Activated naive CD8-positive, alpha-beta T cell treated with anti-CD3 and anti-CD28 coated beads for 36 hours (primary cell): ENCODE measurements at regions not wholly inside any gene's neighbourhood (a gene's known extent, or its start where the extent isn't known, plus 50 kb on each side); places are given as distances from the start of the nearest gene placed in this dataset.
"Not testable (repeated sequence)": the region's sequence is repeated elsewhere in the genome, so short reads cannot be mapped to it uniquely, and the experiment has no call there.

Source experiments
- DNase-seq: peaks from one replicate; pipeline ENCODE4 v3.0.0; 2021
- H3K27ac Mint-ChIP-seq: one replicate; pipeline ENCODE4 v1.8.0; 2022; ENCODE audit warnings: mild to moderate bottlenecking, moderate library complexity, mixed read lengths
- H3K27me3 Mint-ChIP-seq: one replicate; pipeline ENCODE4 v1.8.0; 2022; ENCODE audit warnings: mild to moderate bottlenecking, mixed read lengths
- H3K36me3 Mint-ChIP-seq: one replicate; pipeline ENCODE4 v1.8.0; 2021; ENCODE audit warnings: mild to moderate bottlenecking, mixed read lengths
- H3K4me1 Mint-ChIP-seq: one replicate; pipeline ENCODE4 v1.8.0; 2021; ENCODE audit warnings: mixed read lengths
- H3K4me3 Mint-ChIP-seq: one replicate; pipeline ENCODE4 v1.8.0; 2022; ENCODE audit warnings: mild to moderate bottlenecking, moderate library complexity, mixed read lengths
- H3K9me3 Mint-ChIP-seq: one replicate; pipeline ENCODE4 v1.8.0; 2022; ENCODE audit warnings: mixed read lengths

GRCh38 chr6:92114091-92114675 lies 1305.2 kb downstream of the EPHA7 start:
- Mint-ChIP-seq H3K27me3 (no peaks in the 10 kb centered on the region), H3K9me3 (peaks cover 2% of the 10 kb centered on the region), H3K4me3 (no peak overlapping the region), H3K36me3 (no peaks in the 10 kb centered on the region), H3K4me1 (no peaks in the 10 kb centered on the region), H3K27ac (no peak overlapping the region)
- no peak for DNase-seq

- Mint-ChIP-seq H3K27me3 (no peaks in the 10 kb centered on the region), H3K4me1 (no peaks in the 10 kb centered on the region)
These were observed 1308.0 kb downstream of the EPHA7 start for GRCh38 chr6:92111386-92111785.

GRCh38 chr6:92110403-92110802 lies 1309.0 kb downstream of the EPHA7 start:
- Mint-ChIP-seq H3K27me3 (no peaks in the 10 kb centered on the region), H3K36me3 (no peaks in the 10 kb centered on the region), H3K4me3 (no peak overlapping the region), H3K27ac (no peak overlapping the region), H3K4me1 (no peaks in the 10 kb centered on the region), H3K9me3 (peaks cover 4% of the 10 kb centered on the region)
- DNase-seq = no peak

More at GRCh38 chr6:92111386-92111785, 1308.0 kb downstream of the EPHA7 start:
- DNase-seq = no peak
- peaks cover 4% of the 10 kb centered on the region for H3K9me3 Mint-ChIP-seq
- no peaks in the 10 kb centered on the region for H3K36me3 Mint-ChIP-seq
- H3K27ac Mint-ChIP-seq = no peak overlapping the region
- H3K4me3 Mint-ChIP-seq = no peak overlapping the region

- no peak overlapping the region for H3K4me3 Mint-ChIP-seq
- H3K9me3 Mint-ChIP-seq = peaks cover 4% of the 10 kb centered on the region
- no peak for DNase-seq
- H3K27me3 Mint-ChIP-seq = no peaks in the 10 kb centered on the region
- no peaks in the 10 kb centered on the region for H3K36me3 Mint-ChIP-seq
- H3K27ac Mint-ChIP-seq = no peak overlapping the region
- H3K4me1 Mint-ChIP-seq = no peaks in the 10 kb centered on the region
These were observed 1309.4 kb downstream of the EPHA7 start for GRCh38 chr6:92109956-92110355.

GRCh38 chr6:92109256-92109655 lies 1310.1 kb downstream of the EPHA7 start:
- Mint-ChIP-seq H3K27me3 (no peaks in the 10 kb centered on the region), H3K4me3 (no peak overlapping the region)

GRCh38 chr6:92086750-92087149 lies 1332.6 kb downstream of the EPHA7 start:
- no peak overlapping the region for H3K4me3 Mint-ChIP-seq

More at GRCh38 chr6:92109256-92109655, 1310.1 kb downstream of the EPHA7 start:
- Mint-ChIP-seq H3K36me3 (no peaks in the 10 kb centered on the region), H3K4me1 (no peaks in the 10 kb centered on the region), H3K9me3 (peaks cover 4% of the 10 kb centered on the region), H3K27ac (no peak overlapping the region)
- DNase-seq = no peak

GRCh38 chr6:92083914-92084313 lies 1335.4 kb downstream of the EPHA7 start:
- H3K27ac Mint-ChIP-seq, H3K4me1 Mint-ChIP-seq, H3K36me3 Mint-ChIP-seq, DNase-seq, H3K27me3 Mint-ChIP-seq, H3K4me3 Mint-ChIP-seq: not testable (repeated sequence)
- H3K9me3 Mint-ChIP-seq = peaks cover 19% of the 10 kb centered on the region

More at GRCh38 chr6:92086750-92087149, 1332.6 kb downstream of the EPHA7 start:
- Mint-ChIP-seq H3K36me3 (no peaks in the 10 kb centered on the region), H3K27ac (no peak overlapping the region), H3K9me3 (peaks cover 12% of the 10 kb centered on the region), H3K4me1 (no peaks in the 10 kb centered on the region), H3K27me3 (no peaks in the 10 kb centered on the region)
- no peak for DNase-seq

GRCh38 chr6:92072387-92072786 lies 1347.0 kb downstream of the EPHA7 start:
- Mint-ChIP-seq H3K4me1 (no peaks in the 10 kb centered on the region), H3K27me3 (no peaks in the 10 kb centered on the region), H3K9me3 (no peaks in the 10 kb centered on the region), H3K36me3 (no peaks in the 10 kb centered on the region), H3K4me3 (no peak overlapping the region), H3K27ac (no peak overlapping the region)
- no peak for DNase-seq

GRCh38 chr6:92069781-92070180 lies 1349.6 kb downstream of the EPHA7 start:
- no peak overlapping the region for H3K27ac Mint-ChIP-seq
- no peak for DNase-seq
- H3K4me3 Mint-ChIP-seq = no peak overlapping the region
- no peaks in the 10 kb centered on the region for H3K4me1 Mint-ChIP-seq
- no peaks in the 10 kb centered on the region for H3K36me3 Mint-ChIP-seq
- no peaks in the 10 kb centered on the region for H3K27me3 Mint-ChIP-seq
- H3K9me3 Mint-ChIP-seq = peaks cover 3% of the 10 kb centered on the region

GRCh38 chr6:92052513-92052912 lies 1366.8 kb downstream of the EPHA7 start:
- no peak overlapping the region for H3K27ac Mint-ChIP-seq
- no peak overlapping the region for H3K4me3 Mint-ChIP-seq
- no peaks in the 10 kb centered on the region for H3K9me3 Mint-ChIP-seq
- no peaks in the 10 kb centered on the region for H3K36me3 Mint-ChIP-seq
- H3K27me3 Mint-ChIP-seq = no peaks in the 10 kb centered on the region
- H3K4me1 Mint-ChIP-seq = no peaks in the 10 kb centered on the region
- DNase-seq = no peak

- no peak for DNase-seq
- Mint-ChIP-seq H3K27me3 (no peaks in the 10 kb centered on the region), H3K4me3 (no peak overlapping the region), H3K27ac (no peak overlapping the region), H3K9me3 (no peaks in the 10 kb centered on the region), H3K36me3 (no peaks in the 10 kb centered on the region), H3K4me1 (no peaks in the 10 kb centered on the region)
These were observed 1369.1 kb downstream of the EPHA7 start for GRCh38 chr6:92050216-92050615.

GRCh38 chr6:92047860-92048259 lies 1371.5 kb downstream of the EPHA7 start:
- no peak overlapping the region for H3K4me3 Mint-ChIP-seq

GRCh38 chr6:92047152-92047850 lies 1372.1 kb downstream of the EPHA7 start:
- Mint-ChIP-seq H3K4me3 (no peak overlapping the region), H3K27me3 (no peaks in the 10 kb centered on the region), H3K36me3 (no peaks in the 10 kb centered on the region), H3K27ac (no peak overlapping the region), H3K4me1 (no peaks in the 10 kb centered on the region), H3K9me3 (no peaks in the 10 kb centered on the region)
- no peak for DNase-seq

More at GRCh38 chr6:92047860-92048259, 1371.5 kb downstream of the EPHA7 start:
- no peaks in the 10 kb centered on the region for H3K4me1 Mint-ChIP-seq
- no peak overlapping the region for H3K27ac Mint-ChIP-seq
- H3K36me3 Mint-ChIP-seq = no peaks in the 10 kb centered on the region
- DNase-seq = no peak
- H3K9me3 Mint-ChIP-seq = no peaks in the 10 kb centered on the region
- H3K27me3 Mint-ChIP-seq = no peaks in the 10 kb centered on the region

GRCh38 chr6:92044312-92044711 lies 1375.0 kb downstream of the EPHA7 start:
- H3K36me3 Mint-ChIP-seq = no peaks in the 10 kb centered on the region
- H3K4me1 Mint-ChIP-seq = no peaks in the 10 kb centered on the region
- DNase-seq = no peak
- no peaks in the 10 kb centered on the region for H3K27me3 Mint-ChIP-seq
- H3K9me3 Mint-ChIP-seq = no peaks in the 10 kb centered on the region
- H3K4me3 Mint-ChIP-seq = no peak overlapping the region
- H3K27ac Mint-ChIP-seq = no peak overlapping the region

- no peaks in the 10 kb centered on the region for H3K36me3 Mint-ChIP-seq
- no peak for DNase-seq
- no peaks in the 10 kb centered on the region for H3K27me3 Mint-ChIP-seq
- H3K9me3 Mint-ChIP-seq = no peaks in the 10 kb centered on the region
- no peak overlapping the region for H3K27ac Mint-ChIP-seq
- H3K4me1 Mint-ChIP-seq = no peaks in the 10 kb centered on the region
- H3K4me3 Mint-ChIP-seq = no peak overlapping the region
These were observed 1375.6 kb downstream of the EPHA7 start for GRCh38 chr6:92043777-92044176.

- Mint-ChIP-seq H3K4me3 (no peak overlapping the region), H3K27me3 (no peaks in the 10 kb centered on the region), H3K4me1 (no peaks in the 10 kb centered on the region), H3K36me3 (no peaks in the 10 kb centered on the region), H3K9me3 (peaks cover 7% of the 10 kb centered on the region), H3K27ac (no peak overlapping the region)
- DNase-seq = no peak
These were observed 1392.5 kb downstream of the EPHA7 start for GRCh38 chr6:92026878-92027277.
